ENCODE measurements at regions not wholly inside any gene's neighbourhood (a gene's known extent, or its start where the extent isn't known, plus 50 kb on each side); places are given as distances from the start of the nearest gene placed in this dataset.

DNA sequence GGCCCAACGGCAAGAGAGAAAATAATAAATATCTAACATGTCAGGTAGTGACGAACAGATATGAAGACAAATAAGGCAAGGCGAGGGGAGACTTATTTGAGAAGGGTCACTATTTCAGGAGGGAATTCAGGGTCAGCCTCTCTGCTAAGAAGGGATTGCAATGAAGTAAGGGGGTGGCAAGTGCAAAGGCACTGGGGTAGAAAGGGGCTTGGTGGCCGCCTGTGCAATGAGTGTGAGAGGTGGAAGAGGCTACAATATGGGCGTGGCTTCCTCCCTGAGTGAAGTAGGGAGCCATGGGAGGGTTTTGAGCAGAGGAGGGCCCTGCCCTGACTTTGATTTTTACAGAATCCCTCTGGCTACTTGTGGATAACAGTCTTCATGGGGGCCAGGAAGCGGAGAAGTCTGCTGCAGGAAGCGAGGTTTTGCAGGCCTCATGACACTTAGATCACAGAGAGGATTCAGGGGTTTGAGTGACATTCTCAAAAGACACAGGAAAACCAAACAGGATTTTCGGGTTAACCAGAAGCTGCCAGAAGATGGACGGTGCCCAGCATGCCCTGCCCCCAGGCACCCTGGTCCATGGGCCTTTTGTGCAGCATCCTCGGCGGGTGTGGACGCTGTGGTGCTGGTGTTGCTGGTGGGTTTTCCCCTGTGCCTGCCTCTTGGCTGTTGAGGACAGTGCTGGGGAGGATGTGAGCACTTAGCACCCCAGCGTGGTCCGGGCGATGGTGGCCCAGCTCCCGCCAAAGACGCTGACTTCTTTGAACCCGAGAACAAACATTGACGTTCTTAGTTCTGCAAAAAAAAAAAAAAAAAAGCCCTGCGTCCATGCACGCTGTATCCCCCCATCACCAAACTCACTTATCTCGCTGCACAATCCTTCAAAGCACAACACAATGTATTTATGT, 124.2 kb upstream of the PTPN1 start:
- no peak for TF ChIP-seq GATA2 (IDR thresholded peaks at IDR 0.05; ENCODE audit: low read depth, low read length)
- TF ChIP-seq GATA3 (IDR thresholded peaks at IDR 0.05; ENCODE audit: low read depth, low read length), result no peak

DNA sequence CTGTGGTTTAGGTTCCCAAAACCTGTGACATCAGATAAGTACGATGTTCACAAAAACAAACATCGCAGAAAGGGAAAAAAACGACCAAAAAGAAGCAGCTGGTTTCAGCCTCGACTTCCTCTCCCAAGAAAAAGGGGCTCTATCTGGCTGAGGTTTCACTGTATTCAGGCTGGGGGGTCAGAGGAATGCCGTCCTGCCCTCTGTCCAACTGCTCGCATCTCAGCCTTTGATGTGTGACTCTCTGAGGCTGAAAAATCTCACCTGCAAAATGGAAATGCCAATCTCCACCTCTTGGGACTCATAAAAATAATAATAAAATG, 123.6 kb upstream of the PTPN1 start:
- TF ChIP-seq GATA3 (IDR thresholded peaks at IDR 0.05; ENCODE audit: low read depth, low read length) (no peak), GATA2 (IDR thresholded peaks at IDR 0.05; ENCODE audit: low read depth, low read length) (no peak)

DNA sequence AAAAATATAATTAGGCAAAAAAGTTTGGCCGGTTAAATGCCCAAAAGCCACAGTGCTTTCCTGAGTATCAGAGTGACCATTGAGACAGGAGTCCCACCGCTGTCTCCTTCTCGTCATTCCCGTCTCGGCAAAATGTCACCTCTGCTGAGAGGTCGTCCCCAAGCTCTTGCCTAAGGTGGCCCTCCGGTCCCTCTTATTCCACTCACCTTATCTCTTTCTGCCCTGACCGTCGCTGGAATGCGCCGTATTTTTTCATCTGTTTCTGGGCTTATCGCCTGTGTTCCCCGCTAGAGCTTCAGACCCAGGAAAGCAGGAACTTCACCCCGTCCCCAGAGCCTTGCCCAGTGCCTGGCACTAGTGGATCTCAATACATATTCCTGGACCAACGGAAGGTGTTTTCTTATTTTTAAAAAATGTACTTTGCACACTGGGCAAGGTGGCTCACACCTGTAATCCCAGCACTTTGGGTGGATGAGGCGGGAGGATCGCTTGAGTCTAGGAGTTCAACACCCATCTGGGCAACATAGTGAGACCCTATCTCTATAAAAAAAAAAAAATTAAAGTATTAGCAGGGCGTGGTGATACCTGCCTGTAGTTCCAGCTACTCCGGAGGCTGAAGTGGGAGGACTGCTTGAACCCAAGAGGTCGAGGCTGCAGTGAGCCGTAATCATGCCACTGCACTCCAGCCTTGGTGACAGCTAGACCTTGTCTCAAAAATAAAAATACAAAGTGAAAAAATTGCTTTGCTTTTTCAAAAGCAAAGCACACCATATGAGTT, 122.8 kb upstream of the PTPN1 start:
- TF ChIP-seq GATA3 (IDR thresholded peaks at IDR 0.05; ENCODE audit: low read depth, low read length) (no peak), GATA2 (IDR thresholded peaks at IDR 0.05; ENCODE audit: low read depth, low read length) (no peak)

DNA sequence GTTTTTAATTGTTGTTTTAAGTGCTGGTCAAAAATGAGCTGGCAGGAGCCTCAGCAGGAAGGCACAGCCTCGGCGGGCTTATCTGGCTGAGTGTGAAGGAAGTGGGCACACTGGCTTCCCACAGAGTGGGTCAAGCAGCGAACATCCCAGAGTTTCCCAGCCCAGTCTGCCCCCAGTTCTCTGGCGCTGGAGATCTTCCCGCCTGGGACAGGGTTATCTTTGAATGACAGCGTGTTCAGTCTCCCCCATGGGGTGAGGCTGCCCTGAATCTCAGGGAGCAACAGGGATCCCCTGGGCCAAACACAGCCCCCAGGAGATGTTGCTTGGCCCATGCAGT, 122.2 kb upstream of the PTPN1 start:
- TF ChIP-seq GATA3 (IDR thresholded peaks at IDR 0.05; ENCODE audit: low read depth, low read length) (no peak), GATA2 (IDR thresholded peaks at IDR 0.05; ENCODE audit: low read depth, low read length) (no peak)

DNA sequence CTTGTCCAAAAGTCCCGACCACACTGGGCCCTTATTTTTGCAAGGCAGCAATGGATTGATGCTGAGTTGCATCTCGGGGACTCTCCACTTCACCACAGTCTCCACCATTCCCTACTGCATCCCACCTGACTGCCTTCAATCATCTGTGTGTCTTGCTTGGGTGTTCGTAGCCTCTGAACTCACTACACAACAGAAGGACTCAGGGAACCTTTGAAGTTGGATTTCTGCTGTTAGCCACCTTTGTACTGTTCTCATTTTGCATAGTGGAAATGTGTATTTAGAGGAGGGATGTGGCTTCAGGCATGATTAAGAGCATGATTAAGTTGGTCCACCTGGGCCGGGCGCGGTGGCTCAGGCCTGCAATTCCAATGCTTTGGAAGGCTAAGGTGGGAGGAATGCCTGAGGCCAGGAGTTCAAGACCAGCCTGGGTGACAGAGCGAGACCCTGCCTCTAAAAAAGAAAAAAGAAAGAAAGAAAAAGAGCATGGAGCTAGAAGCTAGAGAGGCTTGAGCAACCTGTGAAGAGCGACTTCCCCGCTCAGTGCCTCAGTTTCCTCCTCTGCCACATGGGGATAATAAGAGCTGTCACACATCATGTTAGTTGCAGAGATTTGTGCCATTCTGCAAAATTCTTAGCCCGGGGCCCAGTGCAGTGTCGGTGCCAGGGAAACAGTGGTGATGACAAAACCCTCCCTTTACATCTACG, 121.3 kb upstream of the PTPN1 start:
- TF ChIP-seq GATA2 (IDR thresholded peaks at IDR 0.05; ENCODE audit: low read depth, low read length) (no peak), GATA3 (IDR thresholded peaks at IDR 0.05; ENCODE audit: low read depth, low read length) (no peak)

DNA sequence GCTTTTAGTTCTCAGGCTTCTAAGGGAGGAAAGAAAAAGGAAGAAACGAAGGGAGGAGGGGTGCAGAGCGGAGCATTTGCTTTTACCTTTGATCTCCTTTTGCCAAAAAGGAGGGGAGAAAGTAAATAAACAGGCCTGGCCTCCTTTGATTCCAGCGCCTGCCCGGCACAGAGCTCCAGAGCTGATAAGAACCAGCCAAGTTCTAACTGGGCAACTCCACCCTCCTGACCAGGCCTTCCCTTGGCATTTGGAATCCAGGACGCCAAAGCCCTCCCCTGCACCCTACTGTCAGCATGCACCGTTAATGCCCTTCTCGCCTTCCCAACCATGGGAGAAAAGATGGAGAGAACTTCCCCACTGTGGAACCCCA, 120.8 kb upstream of the PTPN1 start:
- TF ChIP-seq GATA3 (IDR thresholded peaks at IDR 0.05; ENCODE audit: low read depth, low read length), result no peak

DNA sequence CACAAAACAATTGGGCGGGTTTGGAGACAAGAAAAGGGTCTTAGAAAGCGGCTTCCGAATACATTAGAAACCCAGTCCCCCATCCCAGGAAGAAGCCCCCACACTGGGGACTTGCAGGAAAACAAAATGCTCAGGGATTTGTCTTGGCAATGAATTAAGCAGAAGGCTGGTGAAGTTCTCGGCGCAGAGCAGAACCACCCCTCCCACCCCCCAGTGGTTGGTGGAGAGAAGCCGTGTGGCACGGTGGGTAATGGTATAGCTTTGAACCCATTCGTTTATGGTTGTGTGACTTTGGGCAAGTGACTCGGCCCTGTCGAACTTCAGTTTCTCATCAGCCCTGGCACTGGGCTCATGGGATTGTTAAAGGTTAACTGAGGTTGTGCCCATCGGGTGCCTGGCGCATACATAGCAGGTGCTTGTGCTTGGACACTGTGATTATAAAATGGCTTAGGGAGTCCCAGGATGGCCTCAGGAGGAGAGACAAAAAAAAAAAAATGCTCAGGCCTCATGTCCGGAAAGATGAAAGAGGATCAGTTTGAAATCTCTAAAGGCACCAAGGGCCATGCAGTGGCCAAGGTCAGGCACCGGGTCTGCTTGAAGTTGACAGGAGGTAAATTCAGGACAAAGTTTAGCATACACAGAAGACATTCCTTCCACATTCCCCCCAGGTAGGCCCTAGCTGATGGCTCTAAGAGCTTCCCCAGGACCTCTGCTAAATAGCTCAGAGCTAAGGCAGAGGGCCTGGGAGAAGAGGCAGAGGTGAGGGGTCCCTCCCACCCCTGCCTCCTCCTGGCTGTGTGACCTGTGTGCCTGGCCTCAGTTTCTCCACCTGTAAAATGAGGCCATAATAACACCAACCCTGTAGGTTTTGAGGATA, 120.1 kb upstream of the PTPN1 start:
- TF ChIP-seq GATA3 (IDR thresholded peaks at IDR 0.05; ENCODE audit: low read depth, low read length) (no peak), GATA2 (IDR thresholded peaks at IDR 0.05; ENCODE audit: low read depth, low read length) (no peak)

DNA sequence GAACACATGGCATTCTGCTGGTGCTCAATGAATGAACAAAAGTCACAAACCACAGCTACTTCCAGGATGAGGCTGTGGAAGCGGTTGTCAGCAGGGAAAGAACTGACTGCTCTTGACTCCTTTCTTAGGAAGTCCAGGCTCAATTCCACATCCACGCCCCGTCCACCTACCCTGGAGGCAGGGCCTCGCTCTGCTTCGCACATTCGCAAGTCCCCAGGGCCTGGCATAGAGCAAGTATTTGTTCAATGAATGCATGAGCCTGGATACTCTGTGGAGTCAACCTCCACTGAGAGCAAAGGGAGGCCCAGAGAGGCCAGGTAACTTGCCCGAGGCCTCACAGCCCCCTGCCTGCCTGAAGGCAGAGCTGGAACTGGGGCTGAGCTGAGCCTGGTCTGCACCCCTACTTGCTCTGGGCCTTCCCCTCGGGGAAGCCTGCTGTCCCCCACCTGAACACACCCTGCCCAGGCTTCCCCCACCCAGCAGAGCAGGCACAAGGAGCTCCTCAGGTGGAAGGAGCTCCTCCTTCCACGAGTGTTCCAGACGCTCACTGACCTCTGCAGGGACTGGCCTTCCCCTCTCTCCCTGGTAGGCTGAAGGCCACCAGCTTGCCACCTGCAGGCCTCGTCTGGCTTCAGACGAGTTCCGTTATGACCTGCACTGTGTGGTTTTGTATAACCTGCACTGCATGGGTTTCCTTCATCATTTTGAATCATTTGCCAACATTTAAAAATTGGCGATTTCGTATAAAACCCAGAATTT, 119.3 kb upstream of the PTPN1 start:
- TF ChIP-seq GATA2 (IDR thresholded peaks at IDR 0.05; ENCODE audit: low read depth, low read length) (no peak), GATA3 (IDR thresholded peaks at IDR 0.05; ENCODE audit: low read depth, low read length) (no peak)

DNA sequence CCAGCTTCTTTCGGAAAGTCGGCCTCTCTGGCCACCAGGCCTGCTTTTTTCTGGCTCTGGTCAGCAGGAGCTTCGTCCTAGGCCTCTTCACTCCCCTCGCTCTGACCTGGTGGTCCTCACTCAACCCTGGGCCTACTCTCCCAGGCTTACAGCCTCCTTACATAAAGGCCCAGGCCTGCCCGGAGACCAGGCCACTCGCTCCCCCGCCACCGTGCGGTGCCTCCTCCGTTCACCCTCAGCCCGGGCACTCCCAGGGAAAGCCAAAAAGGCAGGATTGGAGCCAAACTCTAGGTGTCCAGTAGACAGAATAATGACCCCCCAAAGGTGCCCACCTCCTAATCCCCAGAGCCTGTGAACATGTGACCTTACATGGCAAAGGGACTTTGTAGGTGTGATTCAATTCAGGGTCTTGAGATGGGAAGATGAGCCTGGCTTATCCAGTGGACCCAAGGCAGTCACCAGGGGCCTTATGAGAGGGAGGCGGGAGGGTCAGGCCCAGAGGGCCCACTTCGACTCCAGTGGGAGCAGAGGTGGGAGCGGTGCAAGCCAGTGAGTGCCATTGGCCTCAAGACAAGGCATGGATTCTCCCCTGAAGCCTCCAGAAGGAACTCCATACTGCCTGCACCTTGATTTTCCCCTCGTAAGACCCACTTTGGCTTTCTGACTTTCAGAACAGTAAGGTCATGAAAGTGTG, 118.6 kb upstream of the PTPN1 start:
- TF ChIP-seq GATA3 (IDR thresholded peaks at IDR 0.05; ENCODE audit: low read depth, low read length) (no peak), GATA2 (IDR thresholded peaks at IDR 0.05; ENCODE audit: low read depth, low read length) (no peak)

DNA sequence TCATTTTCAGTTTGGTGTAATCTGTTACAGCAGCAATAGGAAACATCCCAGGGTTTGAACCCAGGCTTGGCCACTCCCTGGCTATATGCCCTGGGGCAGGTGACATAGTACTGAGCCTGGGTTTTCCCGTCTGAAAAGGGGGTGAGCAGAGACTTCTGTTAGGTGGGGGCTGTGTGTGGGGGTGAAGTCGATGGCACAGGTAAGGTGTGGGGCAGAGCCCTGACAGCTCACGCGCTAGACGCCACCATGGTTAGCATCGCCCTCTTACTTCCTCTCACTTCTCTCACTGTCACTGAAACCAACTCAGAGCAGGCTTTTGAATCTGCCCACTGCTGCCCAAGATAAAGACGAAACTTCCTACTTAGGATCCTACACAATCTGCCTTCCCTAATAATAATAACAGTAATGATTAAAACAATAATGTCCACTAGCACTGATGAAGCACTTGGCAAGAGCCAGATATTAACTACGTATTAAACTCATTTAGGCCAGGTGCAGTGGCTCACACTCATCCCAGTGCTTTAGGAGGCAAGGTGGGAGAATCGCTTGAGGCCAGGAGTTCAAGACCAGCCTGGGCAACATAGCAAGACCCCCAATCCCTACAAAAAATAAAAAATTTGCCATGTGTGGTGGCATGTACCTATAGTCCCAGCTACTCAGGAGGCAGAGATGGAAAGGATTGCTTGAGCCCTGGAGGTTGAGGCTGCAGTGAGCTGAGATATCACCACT, 117.9 kb upstream of the PTPN1 start:
- no peak for TF ChIP-seq GATA3 (IDR thresholded peaks at IDR 0.05; ENCODE audit: low read depth, low read length)
- TF ChIP-seq GATA2 (IDR thresholded peaks at IDR 0.05; ENCODE audit: low read depth, low read length), result no peak

DNA sequence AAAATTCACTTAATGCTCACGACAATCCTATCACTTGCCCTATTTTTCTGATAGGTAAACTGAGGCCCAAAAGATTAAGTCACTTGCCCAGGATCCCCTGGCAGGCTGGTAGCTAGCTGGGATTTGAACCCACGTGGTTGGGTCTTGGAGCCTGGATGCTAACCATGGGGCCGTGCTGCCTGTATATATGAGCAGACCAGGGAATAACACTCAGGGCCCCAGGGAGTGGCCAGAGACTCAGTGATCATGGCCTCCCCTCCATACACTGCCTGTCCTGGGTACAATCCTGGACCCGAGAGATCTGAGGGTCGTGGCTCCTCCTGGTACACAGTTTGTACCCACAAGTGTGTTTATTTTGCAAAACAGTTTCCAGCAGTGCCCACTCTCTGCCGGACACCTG, 116.9 kb upstream of the PTPN1 start:
- TF ChIP-seq GATA3 (IDR thresholded peaks at IDR 0.05; ENCODE audit: low read depth, low read length) (no peak), GATA2 (IDR thresholded peaks at IDR 0.05; ENCODE audit: low read depth, low read length) (no peak)

DNA sequence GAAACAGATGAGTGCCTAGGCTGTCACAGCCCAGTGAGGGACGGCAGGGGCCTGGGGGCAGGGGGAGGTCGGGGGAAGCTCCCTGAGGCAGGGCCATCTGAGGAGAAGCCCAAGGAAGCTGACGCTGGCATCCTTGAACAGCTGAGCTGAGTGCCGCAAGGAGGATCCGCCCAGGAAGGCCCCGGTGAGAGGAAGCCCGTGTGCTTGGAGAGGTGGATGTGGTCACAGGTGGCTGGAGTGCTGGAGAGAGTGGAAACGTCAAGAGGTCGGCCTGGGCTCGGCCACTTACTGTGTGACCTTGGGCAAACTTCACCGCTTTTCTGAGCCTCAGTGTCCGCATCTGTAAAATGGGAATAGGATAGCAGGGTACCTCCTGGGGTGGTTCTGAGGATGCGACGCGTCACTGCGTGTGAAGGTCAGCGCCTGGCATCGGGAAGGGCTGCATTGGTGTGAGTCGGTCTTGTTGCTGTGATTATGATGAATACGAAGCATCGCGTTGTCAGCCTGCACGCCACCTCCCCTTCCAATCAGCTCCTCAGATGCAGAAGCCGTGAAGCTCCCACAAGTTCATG, 116.1 kb upstream of the PTPN1 start:
- no peak for TF ChIP-seq GATA3 (IDR thresholded peaks at IDR 0.05; ENCODE audit: low read depth, low read length)
